SK-N-SH (cell line): ENCODE measurements at regions not wholly inside any gene's neighbourhood (a gene's known extent, or its start where the extent isn't known, plus 50 kb on each side); places are given as distances from the start of the nearest gene placed in this dataset.
"Not testable (repeated sequence)": the region's sequence is repeated elsewhere in the genome, so short reads cannot be mapped to it uniquely, and the experiment has no call there.

Experiments
- CTCF ChIA-PET: fragments of 300-600, 350-600 bp; formaldehyde crosslinking; extraction: SDS; loops from one replicate; lab custom pipeline; 2021; lab: Yijun Ruan, JAX
- POLR2A ChIA-PET: fragments of 350-600 bp; sonication (Branson Sonifier 250); formaldehyde crosslinking; extraction: SDS; loops from one replicate; lab custom pipeline; 2020; ENCODE audit warnings: antibody characterized with exemption, inconsistent platforms; lab: Yijun Ruan, JAX
- DNase-seq: peaks from one replicate; pipeline ENCODE4 v3.0.0; 2012
- H2AFZ ChIP-seq: fragments of 200-600 bp; sonication (generic); 2 replicates; pipeline ENCODE4 v1.8.1; 2016; ENCODE audit warnings: antibody characterized with exemption, mild to moderate bottlenecking, low read depth
- H3F3A ChIP-seq: fragments of 200-600 bp; sonication (generic); replicated peaks from 2 replicates; pipeline ENCODE3; 2016; ENCODE audit warnings: antibody characterized with exemption, mild to moderate bottlenecking; ENCODE audit not compliant: insufficient read depth
- H3K27ac ChIP-seq, 2 experiments: fragments of 200-500 bp in 1 of 2; fragments of 200-600 bp in 1 of 2; sonication (Bioruptor generic) in 1 of 2; sonication (generic), shearing (Covaris generic) in 1 of 2; 2 replicates each; pipeline versions ENCODE4 v1.5.1 to v1.6.1; 2014 to 2016; ENCODE audit warnings: low read depth in 2 of 2, inconsistent platforms in 1 of 2, low read length in 1 of 2, mild to moderate bottlenecking in 1 of 2, mixed read lengths in 1 of 2
- H3K27me3 ChIP-seq: fragments of 200-600 bp; sonication (generic), shearing (Covaris generic); 2 replicates; pipeline ENCODE4 v1.6.1; 2016; ENCODE audit warnings: mixed run types; ENCODE audit not compliant: insufficient read depth
- H3K36me3 ChIP-seq, 2 experiments: fragments of 200-500 bp in 1 of 2; fragments of 200-600 bp in 1 of 2; sonication (Bioruptor generic) in 1 of 2; sonication (generic) in 1 of 2; replicated peaks in 1 of 2; 2 replicates each; pipeline versions ENCODE3 to v1.5.1; 2014 to 2016; ENCODE audit warnings: low read length in 1 of 2, mild to moderate bottlenecking in 1 of 2; ENCODE audit not compliant: insufficient read depth in 2 of 2, control insufficient read depth in 1 of 2
- H3K4me1 ChIP-seq, 2 experiments: fragments of 200-500 bp in 1 of 2; fragments of 200-600 bp in 1 of 2; sonication (Bioruptor generic) in 1 of 2; sonication (generic), shearing (Covaris generic) in 1 of 2; 2 replicates each; pipeline versions ENCODE4 v1.5.1 to v1.6.1; 2014 to 2016; ENCODE audit warnings: low read depth in 1 of 2, low read length in 1 of 2, mixed run types in 1 of 2; ENCODE audit not compliant: insufficient read depth in 2 of 2, control insufficient read depth in 1 of 2
- H3K4me2 ChIP-seq: fragments of 200-600 bp; sonication (generic), shearing (Covaris generic); 2 replicates; pipeline ENCODE4 v1.6.1; 2017; ENCODE audit warnings: mixed run types
- H3K4me3 ChIP-seq, 2 experiments: fragments of 200-500 bp in 1 of 2; fragments of 200-600 bp in 1 of 2; sonication (Bioruptor generic) in 1 of 2; sonication (generic), shearing (Covaris generic) in 1 of 2; 2 replicates each; pipeline versions ENCODE4 v1.5.1 to v1.8.1; 2014 to 2016; ENCODE audit warnings: low read depth in 2 of 2, inconsistent platforms in 1 of 2, low read length in 1 of 2, mild to moderate bottlenecking in 1 of 2, mixed read lengths in 1 of 2, moderate library complexity in 1 of 2
- H3K79me2 ChIP-seq: fragments of 200-600 bp; sonication (generic); 2 replicates; pipeline ENCODE4 v1.8.1; 2017; ENCODE audit warnings: mild to moderate bottlenecking; ENCODE audit not compliant: insufficient read depth
- H3K9ac ChIP-seq: fragments of 200-600 bp; sonication (generic); 2 replicates; pipeline ENCODE4 v1.6.1; 2017; ENCODE audit warnings: mixed run types
- H3K9me2 ChIP-seq: fragments of 200-600 bp; sonication (generic); 2 replicates; pipeline ENCODE4 v1.6.1; 2017; ENCODE audit warnings: mixed run types
- H3K9me3 ChIP-seq: fragments of 200-600 bp; sonication (generic); 2 replicates; pipeline ENCODE4 v1.6.1; 2017; ENCODE audit warnings: mixed run types, mild to moderate bottlenecking, moderate library complexity
- H4K20me1 ChIP-seq: fragments of 200-600 bp; sonication (generic); 2 replicates; pipeline ENCODE4 v1.6.1; 2017; ENCODE audit warnings: mild to moderate bottlenecking, mixed run types; ENCODE audit not compliant: insufficient read depth
- TCF12 ChIP-seq: IDR thresholded peaks from 2 replicates; pipeline ENCODE4 v1.4.0; 2012
- WGBS: methylation state at CpG from one replicate; pipeline ENCODE4 v1.1.6; 2017; ENCODE audit warnings: low lambda C conversion rate; 5-methylcytosine and 5-hydroxymethylcytosine counted together
- small RNA-seq, 7 experiments: library from RNA; depleted of rRNA; stranded (forward); fragments of <200 nt; gene quantifications; one replicate each; pipeline ENCODE3, GENCODE V24; 2012
- TF ChIP-seq, protein P1 (sequence below): IDR thresholded peaks from 2 replicates; pipeline ENCODE4; 2012

DNA sequence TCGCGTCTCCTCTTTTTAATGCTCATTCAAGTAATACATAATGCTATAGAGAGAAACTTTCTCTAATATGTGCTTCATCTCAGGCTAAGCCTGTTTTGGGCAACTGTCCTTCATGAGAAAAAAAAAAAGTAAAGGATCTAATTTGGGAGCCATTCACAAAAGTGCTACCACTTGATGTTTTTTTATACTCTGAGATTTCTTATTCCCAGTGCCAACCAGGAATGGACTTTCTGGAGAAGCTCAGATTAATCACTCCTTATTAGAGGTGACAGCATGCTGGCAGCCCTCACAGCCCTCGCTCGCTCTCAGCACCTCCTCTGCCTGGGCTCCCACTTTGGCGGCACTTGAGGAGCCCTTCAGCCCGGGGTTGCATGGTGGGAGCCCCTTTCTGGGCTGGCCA lies 51.9 kb upstream of the CLEC6A start:
- H3K9me3 ChIP-seq, H4K20me1 ChIP-seq, H3K4me1 ChIP-seq, H3K79me2 ChIP-seq, H3K36me3 ChIP-seq, POLR2A ChIA-PET, DNase-seq, H3K4me2 ChIP-seq, H2AFZ ChIP-seq, H3K9me2 ChIP-seq, H3K27ac ChIP-seq, H3K27me3 ChIP-seq, H3F3A ChIP-seq, H3K4me3 ChIP-seq, H3K9ac ChIP-seq: not testable (repeated sequence)
- 49% methylated on average over 2 of the region's 6 CpGs for WGBS
- TF ChIP-seq, protein P1, sequence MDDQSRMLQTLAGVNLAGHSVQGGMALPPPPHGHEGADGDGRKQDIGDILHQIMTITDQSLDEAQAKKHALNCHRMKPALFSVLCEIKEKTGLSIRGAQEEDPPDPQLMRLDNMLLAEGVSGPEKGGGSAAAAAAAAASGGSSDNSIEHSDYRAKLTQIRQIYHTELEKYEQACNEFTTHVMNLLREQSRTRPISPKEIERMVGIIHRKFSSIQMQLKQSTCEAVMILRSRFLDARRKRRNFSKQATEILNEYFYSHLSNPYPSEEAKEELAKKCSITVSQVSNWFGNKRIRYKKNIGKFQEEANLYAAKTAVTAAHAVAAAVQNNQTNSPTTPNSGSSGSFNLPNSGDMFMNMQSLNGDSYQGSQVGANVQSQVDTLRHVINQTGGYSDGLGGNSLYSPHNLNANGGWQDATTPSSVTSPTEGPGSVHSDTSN = 0 out of 2 replicates have a peak, but pooled peaks have one; percentile 18
- TF ChIP-seq TCF12 = peak; percentile 66
- CTCF ChIA-PET = interaction anchor here (1.0 kb wide), 1 partner anchor 14 kb away, joined by 6 read pairs; no protein-coding TSS in a partner anchor

- H3K9me3 ChIP-seq, H3K36me3 ChIP-seq, H3F3A ChIP-seq, POLR2A ChIA-PET, H3K4me1 ChIP-seq, H3K79me2 ChIP-seq, H3K27me3 ChIP-seq, H3K9ac ChIP-seq, H3K9me2 ChIP-seq, H3K4me3 ChIP-seq, H4K20me1 ChIP-seq, H2AFZ ChIP-seq, H3K27ac ChIP-seq, DNase-seq, H3K4me2 ChIP-seq: not testable (repeated sequence)
- WGBS = 25% methylated on average over 14 of the region's 26 CpGs
- CTCF ChIA-PET = interaction anchor here (1.0 kb wide), 1 partner anchor 14 kb away, joined by 6 read pairs; no protein-coding TSS in a partner anchor
Measured at GRCh38 chr12:8404341-8404740, 51.4 kb upstream of the CLEC6A start.

Small RNA genes in the stretch of these regions (small RNA-seq; reads per million reads assigned to genes)
- 0 reads per million in 7 experiments for gene AC092745.3
